ENCODE measurements at regions not wholly inside any gene's neighbourhood (a gene's known extent, or its start where the extent isn't known, plus 50 kb on each side); places are given as distances from the start of the nearest gene placed in this dataset.

- no peak for TF ChIP-seq CTCF (IDR thresholded peaks at IDR 0.05; ENCODE audit: insufficient read depth, low read depth, low read length, missing control alignments)
- DNase-seq (ENCODE audit: low read depth), result no peak
- no peak overlapping the region for H3K4me3 ChIP-seq (ENCODE audit: low read depth, low read length)
Observed at GRCh38 chr5:61809651-61810050, 477.6 kb downstream of the ZSWIM6 start.

GRCh38 chr5:61811052-61811451, 479.0 kb downstream of the ZSWIM6 start:
- DNase-seq (ENCODE audit: low read depth), result no peak
- H3K4me3 ChIP-seq (ENCODE audit: low read depth, low read length), result no peak overlapping the region
- TF ChIP-seq CTCF (IDR thresholded peaks at IDR 0.05; ENCODE audit: insufficient read depth, low read depth, low read length, missing control alignments), result no peak

GRCh38 chr5:61813361-61813760, 481.3 kb downstream of the ZSWIM6 start:
- TF ChIP-seq CTCF (IDR thresholded peaks at IDR 0.05; ENCODE audit: insufficient read depth, low read depth, low read length, missing control alignments), result no peak

GRCh38 chr5:61815339-61815738, 483.3 kb downstream of the ZSWIM6 start:
- TF ChIP-seq CTCF (IDR thresholded peaks at IDR 0.05; ENCODE audit: insufficient read depth, low read depth, low read length, missing control alignments), result no peak
- DNase-seq (ENCODE audit: low read depth), result no peak
- H3K4me3 ChIP-seq (ENCODE audit: low read depth, low read length), result no peak overlapping the region

More at GRCh38 chr5:61813361-61813760, 481.3 kb downstream of the ZSWIM6 start:
- H3K4me3 ChIP-seq (ENCODE audit: low read depth, low read length), result no peak overlapping the region
- DNase-seq (ENCODE audit: low read depth), result no peak

- no peak for TF ChIP-seq CTCF (IDR thresholded peaks at IDR 0.05; ENCODE audit: insufficient read depth, low read depth, low read length, missing control alignments)
- no peak overlapping the region for H3K4me3 ChIP-seq (ENCODE audit: low read depth, low read length)
- no peak for DNase-seq (ENCODE audit: low read depth)
Observed at GRCh38 chr5:61816146-61816545, 484.1 kb downstream of the ZSWIM6 start.

- DNase-seq (ENCODE audit: low read depth), result no peak
- no peak overlapping the region for H3K4me3 ChIP-seq (ENCODE audit: low read depth, low read length)
Observed at GRCh38 chr5:61816585-61817450, 484.8 kb downstream of the ZSWIM6 start.

More at GRCh38 chr5:61816585-61817450, 484.8 kb downstream of the ZSWIM6 start:
- no peak for TF ChIP-seq CTCF (IDR thresholded peaks at IDR 0.05; ENCODE audit: insufficient read depth, low read depth, low read length, missing control alignments)
